ENCODE measurements at regions not wholly inside any gene's neighbourhood (a gene's known extent, or its start where the extent isn't known, plus 50 kb on each side); places are given as distances from the start of the nearest gene placed in this dataset.

GRCh38 chr13:95455782-95456181 is 96.7 kb upstream of the CLDN10 start:
- H3K9me3 Mint-ChIP-seq = peaks cover 21 to 25% of the 10 kb centered on the region in 2 experiments
- H3K4me3 Mint-ChIP-seq = no peak overlapping the region
- peaks cover 2% of the 10 kb centered on the region for H3K27me3 Mint-ChIP-seq (ENCODE audit: low read depth)
- Histone ChIP-seq H2BK5ac (ENCODE audit: insufficient read length, low read length) (no peak overlapping the region), H3K23ac (ENCODE audit: insufficient read length, low read depth, low read length) (no peak overlapping the region), H3K14ac (ENCODE audit: insufficient read depth, low read length) (no peak overlapping the region), H4K8ac (replicated peaks; ENCODE audit: insufficient read length, low read depth, low read length) (no peak overlapping the region), H2BK20ac (ENCODE audit: low read depth, low read length, poor library complexity, severe bottlenecking) (no peak overlapping the region), H4K5ac (ENCODE audit: insufficient read length, low read depth, low read length) (no peak overlapping the region), H3K56ac (ENCODE audit: insufficient read length, low read depth, low read length) (no peak overlapping the region), H3K79me1 (ENCODE audit: insufficient read depth, low read depth, low read length, poor library complexity, severe bottlenecking) (no peaks in the 10 kb centered on the region), H3K4ac (ENCODE audit: low read depth, low read length) (no peak overlapping the region), H3K9ac (ENCODE audit: extremely low read depth, insufficient read length, low read length) (no peak overlapping the region), H4K91ac (ENCODE audit: insufficient read length, low read depth, low read length) (no peak overlapping the region), H3K18ac (ENCODE audit: insufficient read length, low read depth, low read length) (no peak overlapping the region), H2BK12ac (ENCODE audit: insufficient read length, low read depth, low read length) (no peak overlapping the region), H3T11ph (ENCODE audit: low read length) (no peak overlapping the region), H3K27ac (ENCODE audit: insufficient read length, low read depth, low read length) (no peak overlapping the region), H2AFZ (ENCODE audit: low read length) (no peak overlapping the region), H2BK15ac (ENCODE audit: low read depth, low read length) (no peak overlapping the region), H3K9me3 (ENCODE audit: control insufficient read depth, low read depth, low read length) (no peaks in the 10 kb centered on the region), H3K27me3 (ENCODE audit: insufficient read depth, low read length) (no peaks in the 10 kb centered on the region), H2BK120ac (ENCODE audit: low read depth, low read length, poor library complexity, severe bottlenecking) (no peak overlapping the region), H4K20me1 (ENCODE audit: control insufficient read depth, insufficient read depth, insufficient read length) (no peaks in the 10 kb centered on the region), H3K23me2 (ENCODE audit: insufficient read length, low read depth, low read length, poor library complexity, severe bottlenecking) (no peaks in the 10 kb centered on the region), H3K79me2 (ENCODE audit: insufficient read depth, low read length) (no peaks in the 10 kb centered on the region), H3K4me2 (ENCODE audit: insufficient read depth, insufficient read length, low read length) (no peak overlapping the region), H2AK5ac (ENCODE audit: insufficient read length, low read length) (no peak overlapping the region), H3K4me1 (ENCODE audit: insufficient read depth, low read length) (no peaks in the 10 kb centered on the region)
- no peak overlapping the region for H3K27ac Mint-ChIP-seq
- TF ChIP-seq CTCF (conservative IDR thresholded peaks at IDR 0.05) = no peak
- no CpG with 5 or more reads among the region's 1 CpG for WGBS (ENCODE audit: extremely low coverage, insufficient read length, low lambda C conversion rate)
- DNase-seq = no peak
- no peaks in the 10 kb centered on the region; a peak in 1 of 4 replicates for H3K4me1 Mint-ChIP-seq
- H3K36me3 Mint-ChIP-seq (ENCODE audit: insufficient read depth in 1 of 3, low read depth in 3 of 3) = peaks cover 9 to 22% (median 14%) of the 10 kb centered on the region in 3 experiments

Data from H9 (cell line).